ENCODE measurements at regions not wholly inside any gene's neighbourhood (a gene's known extent, or its start where the extent isn't known, plus 50 kb on each side); places are given as distances from the start of the nearest gene placed in this dataset.

GRCh38 chr2:88351249-88351601, 101.3 kb downstream of the FOXI3 start:
- no peaks in the 10 kb centered on the region for H3K4me1 ChIP-seq (ENCODE audit: insufficient read depth)
- H3K27ac ChIP-seq, result no peak overlapping the region
- H3K9me3 ChIP-seq, result no peaks in the 10 kb centered on the region
- TF ChIP-seq POLR2A (IDR thresholded peaks at IDR 0.05), result no peak
- no peak for TF ChIP-seq EP300 (IDR thresholded peaks at IDR 0.05)
- no peak for TF ChIP-seq CTCF (IDR thresholded peaks at IDR 0.05)
- no peaks in the 10 kb centered on the region for H3K36me3 ChIP-seq
- H3K27me3 ChIP-seq, result no peaks in the 10 kb centered on the region
- intact Hi-C loops (cut with DNase I), result no loop called here
- no peak overlapping the region for H3K4me3 ChIP-seq
- DNase-seq, result no peak
- WGBS, 3 donors, result 31 to 48% (median 33%) methylated on average over 5 of the region's 5 CpGs

- Histone ChIP-seq H3K4me3 (no peak overlapping the region), H3K4me1 (ENCODE audit: insufficient read depth) (no peaks in the 10 kb centered on the region), H3K27me3 (no peaks in the 10 kb centered on the region), H3K9me3 (no peaks in the 10 kb centered on the region), H3K36me3 (no peaks in the 10 kb centered on the region), H3K27ac (no peak overlapping the region)
- peak in 1 of 5 donors; percentile 15 for DNase-seq
- 4 to 7% (median 5%) methylated on average over 54 of the region's 54 CpGs for WGBS, 3 donors
- intact Hi-C loops (cut with DNase I), result no loop called here
- TF ChIP-seq POLR2A (IDR thresholded peaks at IDR 0.05), result no peak
- TF ChIP-seq CTCF (IDR thresholded peaks at IDR 0.05), result no peak
- no peak for TF ChIP-seq EP300 (IDR thresholded peaks at IDR 0.05)
These were observed 101.9 kb downstream of the FOXI3 start for GRCh38 chr2:88350331-88351248.

GRCh38 chr2:88345842-88346241, 106.7 kb downstream of the FOXI3 start:
- Histone ChIP-seq H3K27me3 (no peaks in the 10 kb centered on the region), H3K27ac (no peak overlapping the region), H3K4me1 (ENCODE audit: insufficient read depth) (no peaks in the 10 kb centered on the region), H3K4me3 (no peak overlapping the region), H3K9me3 (no peaks in the 10 kb centered on the region), H3K36me3 (no peaks in the 10 kb centered on the region)
- TF ChIP-seq CTCF (IDR thresholded peaks at IDR 0.05), result no peak
- no peak for TF ChIP-seq POLR2A (IDR thresholded peaks at IDR 0.05)
- no peak for TF ChIP-seq EP300 (IDR thresholded peaks at IDR 0.05)
- intact Hi-C loops (cut with DNase I), result no loop called here
- WGBS, 3 donors, result 68 to 77% (median 73%) methylated on average over 6 of the region's 6 CpGs
- DNase-seq, result no peak

- no peak for DNase-seq
- WGBS, 3 donors, result 69 to 77% (median 76%) methylated on average over 4 of the region's 4 CpGs
- intact Hi-C loops (cut with DNase I), result no loop called here
- Histone ChIP-seq H3K9me3 (no peaks in the 10 kb centered on the region), H3K27ac (no peak overlapping the region), H3K4me3 (no peak overlapping the region), H3K4me1 (ENCODE audit: insufficient read depth) (no peaks in the 10 kb centered on the region), H3K36me3 (no peaks in the 10 kb centered on the region), H3K27me3 (no peaks in the 10 kb centered on the region)
- TF ChIP-seq EP300 (IDR thresholded peaks at IDR 0.05) (no peak), CTCF (IDR thresholded peaks at IDR 0.05) (no peak), POLR2A (IDR thresholded peaks at IDR 0.05) (no peak)
These were observed 109.7 kb downstream of the FOXI3 start for GRCh38 chr2:88342749-88343148.

Measured in ovary (tissue), 7 donors.